Liver (tissue), 3 donors: ENCODE measurements at regions not wholly inside any gene's neighbourhood (a gene's known extent, or its start where the extent isn't known, plus 50 kb on each side); places are given as distances from the start of the nearest gene placed in this dataset.

Experiments used
- EGR1 ChIP-seq, 2 donors: IDR thresholded peaks; 2 replicates each; pipeline ENCODE4 v1.6.1; 2016 to 2018; ENCODE audit warnings: antibody characterized with exemption in 2 of 2, low read depth in 2 of 2
- GABPA ChIP-seq, 2 donors: IDR thresholded peaks in 1 of 2; conservative IDR thresholded peaks in 1 of 2; 2 replicates each; pipeline ENCODE4 v1.6.1; 2016; ENCODE audit warnings: antibody characterized with exemption in 2 of 2, mild to moderate bottlenecking in 1 of 2, moderate library complexity in 1 of 2
- JUND ChIP-seq, 2 donors: IDR thresholded peaks; 2 replicates each; pipeline ENCODE4 v1.6.1; 2016; ENCODE audit warnings: antibody characterized with exemption in 2 of 2
- RAD21 ChIP-seq, 2 donors: IDR thresholded peaks; 2 replicates each; pipeline ENCODE4 v1.6.1; 2016; ENCODE audit warnings: antibody characterized with exemption in 2 of 2, mild to moderate bottlenecking in 2 of 2
- YY1 ChIP-seq: IDR thresholded peaks from 2 replicates; pipeline ENCODE4 v1.6.1; 2016; ENCODE audit warnings: antibody characterized with exemption, mild to moderate bottlenecking
- TF ChIP-seq, protein P1 (sequence below): fragments of 150-350 bp; IDR thresholded peaks from 2 replicates; pipeline ENCODE4 v1.5.1; 2017; ENCODE audit warnings: improper control_type of control experiment, low read depth, low read length; ENCODE audit not compliant: missing input control
- TF ChIP-seq, protein P2 (sequence below): IDR thresholded peaks from 2 replicates; pipeline ENCODE4 v1.6.1; 2016; ENCODE audit warnings: antibody characterized with exemption
- donor health status: healthy.
- donor health status: healthy.

DNA sequence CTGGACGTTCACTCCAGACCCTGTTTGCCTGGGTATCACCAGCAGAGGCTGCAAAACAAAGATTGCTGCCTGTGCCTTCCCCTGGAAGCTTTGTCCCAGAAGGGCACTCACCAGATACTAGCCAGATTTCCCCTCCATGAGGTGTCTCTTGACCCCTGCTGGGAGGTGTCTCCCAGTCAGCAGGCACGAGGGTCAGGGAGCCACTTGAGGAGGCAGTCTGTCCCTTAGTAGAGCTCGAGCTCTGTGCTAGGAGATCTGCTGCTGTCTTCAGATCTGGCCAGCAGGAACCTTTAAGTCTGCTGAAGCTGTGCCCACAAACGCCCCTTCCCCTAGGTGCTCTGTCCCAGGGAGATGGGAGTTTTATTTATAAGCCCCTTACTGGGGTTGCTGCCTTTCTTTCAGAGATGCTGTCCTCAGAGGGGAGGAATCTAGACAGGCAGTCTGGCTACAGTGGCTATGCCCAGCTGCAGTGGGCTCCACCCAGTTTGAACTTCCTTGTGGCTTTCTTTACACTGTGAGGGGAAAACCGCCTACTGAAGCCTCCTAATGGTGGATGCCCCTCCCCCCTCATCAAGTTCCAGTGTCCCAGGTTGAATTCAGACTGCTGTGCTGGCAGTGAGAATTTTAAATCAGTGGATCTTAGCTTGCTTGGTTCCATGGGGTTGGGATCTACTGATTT is 253.9 kb downstream of the SPATA31D1 start:
- no peak for TF ChIP-seq JUND (IDR thresholded peaks at IDR 0.05)
- TF ChIP-seq, protein P1, sequence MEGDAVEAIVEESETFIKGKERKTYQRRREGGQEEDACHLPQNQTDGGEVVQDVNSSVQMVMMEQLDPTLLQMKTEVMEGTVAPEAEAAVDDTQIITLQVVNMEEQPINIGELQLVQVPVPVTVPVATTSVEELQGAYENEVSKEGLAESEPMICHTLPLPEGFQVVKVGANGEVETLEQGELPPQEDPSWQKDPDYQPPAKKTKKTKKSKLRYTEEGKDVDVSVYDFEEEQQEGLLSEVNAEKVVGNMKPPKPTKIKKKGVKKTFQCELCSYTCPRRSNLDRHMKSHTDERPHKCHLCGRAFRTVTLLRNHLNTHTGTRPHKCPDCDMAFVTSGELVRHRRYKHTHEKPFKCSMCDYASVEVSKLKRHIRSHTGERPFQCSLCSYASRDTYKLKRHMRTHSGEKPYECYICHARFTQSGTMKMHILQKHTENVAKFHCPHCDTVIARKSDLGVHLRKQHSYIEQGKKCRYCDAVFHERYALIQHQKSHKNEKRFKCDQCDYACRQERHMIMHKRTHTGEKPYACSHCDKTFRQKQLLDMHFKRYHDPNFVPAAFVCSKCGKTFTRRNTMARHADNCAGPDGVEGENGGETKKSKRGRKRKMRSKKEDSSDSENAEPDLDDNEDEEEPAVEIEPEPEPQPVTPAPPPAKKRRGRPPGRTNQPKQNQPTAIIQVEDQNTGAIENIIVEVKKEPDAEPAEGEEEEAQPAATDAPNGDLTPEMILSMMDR = no peak
- TF ChIP-seq EGR1 (IDR thresholded peaks at IDR 0.05; ENCODE audit: low read depth in 2 of 2) = no peak
- TF ChIP-seq, protein P2, sequence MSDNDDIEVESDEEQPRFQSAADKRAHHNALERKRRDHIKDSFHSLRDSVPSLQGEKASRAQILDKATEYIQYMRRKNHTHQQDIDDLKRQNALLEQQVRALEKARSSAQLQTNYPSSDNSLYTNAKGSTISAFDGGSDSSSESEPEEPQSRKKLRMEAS = no peak
- TF ChIP-seq RAD21 (IDR thresholded peaks at IDR 0.05) = no peak
- no peak for TF ChIP-seq YY1
- TF ChIP-seq GABPA (IDR thresholded peaks at IDR 0.05 in 1 of 2, conservative IDR thresholded peaks at IDR 0.05 in 1 of 2) = no peak
